Activated CD4-positive, alpha-beta T cell treated with anti-CD3 and anti-CD28 coated beads, Interleukin-2, amount 10 ng/mL, durations not matched to agents 24 days and 14 days (primary cell): ENCODE measurements at regions not wholly inside any gene's neighbourhood (a gene's known extent, or its start where the extent isn't known, plus 50 kb on each side); places are given as distances from the start of the nearest gene placed in this dataset.
"Not testable (repeated sequence)": the region's sequence is repeated elsewhere in the genome, so short reads cannot be mapped to it uniquely, and the experiment has no call there.

Experiments
- DNase-seq: peaks from one replicate; pipeline ENCODE4 v3.0.0; 2022
- H3K27ac Mint-ChIP-seq: one replicate; pipeline ENCODE4 v1.8.0; 2022; ENCODE audit warnings: mild to moderate bottlenecking, mixed read lengths
- H3K27me3 Mint-ChIP-seq: one replicate; pipeline ENCODE4 v1.8.0; 2022; ENCODE audit warnings: mixed read lengths
- H3K36me3 Mint-ChIP-seq: one replicate; pipeline ENCODE4 v1.8.0; 2022; ENCODE audit warnings: low read depth, mild to moderate bottlenecking, mixed read lengths
- H3K4me1 Mint-ChIP-seq: one replicate; pipeline ENCODE4 v1.8.0; 2021; ENCODE audit warnings: mixed read lengths
- H3K4me3 Mint-ChIP-seq: one replicate; pipeline ENCODE4 v1.8.0; 2022; ENCODE audit warnings: mild to moderate bottlenecking, moderate library complexity, mixed read lengths
- H3K9me3 Mint-ChIP-seq: one replicate; pipeline ENCODE4 v1.8.0; 2021; ENCODE audit warnings: mixed read lengths
- intact Hi-C: fragments of 100-400 bp; cut with micrococcal nuclease; formaldehyde crosslinking; loops from one replicate; pipeline ENCODE4 v1.15.1; 2023

GRCh38 chr10:15921423-15921945, 61.2 kb upstream of the MINDY3 start:
- H3K27me3 Mint-ChIP-seq, H3K4me3 Mint-ChIP-seq, H3K36me3 Mint-ChIP-seq, H3K4me1 Mint-ChIP-seq, H3K9me3 Mint-ChIP-seq, H3K27ac Mint-ChIP-seq, intact Hi-C loops, DNase-seq: not testable (repeated sequence)

GRCh38 chr10:15931376-15931775, 71.1 kb upstream of the MINDY3 start:
- peaks cover 3% of the 10 kb centered on the region for H3K27me3 Mint-ChIP-seq
- H3K27ac Mint-ChIP-seq = no peak overlapping the region
- H3K9me3 Mint-ChIP-seq = no peaks in the 10 kb centered on the region
- no peak for DNase-seq
- H3K4me3 Mint-ChIP-seq = no peak overlapping the region
- intact Hi-C loops = no loop called here
- no peaks in the 10 kb centered on the region for H3K4me1 Mint-ChIP-seq
- H3K36me3 Mint-ChIP-seq = no peaks in the 10 kb centered on the region

GRCh38 chr10:15939543-15939942, 79.2 kb upstream of the MINDY3 start:
- H3K4me3 Mint-ChIP-seq, H3K9me3 Mint-ChIP-seq, H3K27ac Mint-ChIP-seq, DNase-seq, H3K4me1 Mint-ChIP-seq, H3K27me3 Mint-ChIP-seq, H3K36me3 Mint-ChIP-seq, intact Hi-C loops: not testable (repeated sequence)

GRCh38 chr10:15943426-15943825, 83.1 kb upstream of the MINDY3 start:
- Mint-ChIP-seq H3K4me3 (no peak overlapping the region), H3K27ac (no peak overlapping the region), H3K9me3 (no peaks in the 10 kb centered on the region), H3K4me1 (no peaks in the 10 kb centered on the region), H3K36me3 (no peaks in the 10 kb centered on the region), H3K27me3 (no peaks in the 10 kb centered on the region)
- no peak for DNase-seq
- intact Hi-C loops = no loop called here

- Mint-ChIP-seq H3K4me1 (no peaks in the 10 kb centered on the region), H3K27me3 (peaks cover 3% of the 10 kb centered on the region), H3K9me3 (no peaks in the 10 kb centered on the region), H3K27ac (no peak overlapping the region), H3K36me3 (no peaks in the 10 kb centered on the region), H3K4me3 (no peak overlapping the region)
- intact Hi-C loops = no loop called here
- no peak for DNase-seq
These were observed 93.9 kb upstream of the MINDY3 start for GRCh38 chr10:15954188-15954587.

- peaks cover 3% of the 10 kb centered on the region for H3K27me3 Mint-ChIP-seq
- no peak for DNase-seq
- no peaks in the 10 kb centered on the region for H3K9me3 Mint-ChIP-seq
- no peak overlapping the region for H3K4me3 Mint-ChIP-seq
- intact Hi-C loops = no loop called here
- H3K4me1 Mint-ChIP-seq = no peaks in the 10 kb centered on the region
- H3K27ac Mint-ChIP-seq = no peak overlapping the region
- no peaks in the 10 kb centered on the region for H3K36me3 Mint-ChIP-seq
These were observed 100.0 kb upstream of the MINDY3 start for GRCh38 chr10:15960277-15960676.

- intact Hi-C loops, H3K4me3 Mint-ChIP-seq, H3K36me3 Mint-ChIP-seq, H3K27ac Mint-ChIP-seq, H3K27me3 Mint-ChIP-seq, H3K4me1 Mint-ChIP-seq, DNase-seq, H3K9me3 Mint-ChIP-seq: not testable (repeated sequence)
These were observed 112.4 kb upstream of the MINDY3 start for GRCh38 chr10:15972736-15973135.

- Mint-ChIP-seq H3K9me3 (no peaks in the 10 kb centered on the region), H3K27me3 (no peaks in the 10 kb centered on the region), H3K36me3 (no peaks in the 10 kb centered on the region), H3K4me1 (no peaks in the 10 kb centered on the region), H3K4me3 (no peak overlapping the region), H3K27ac (no peak overlapping the region)
- intact Hi-C loops = no loop called here
- no peak for DNase-seq
These were observed 125.4 kb upstream of the MINDY3 start for GRCh38 chr10:15985690-15986089.

- no peaks in the 10 kb centered on the region for H3K36me3 Mint-ChIP-seq
- no peak overlapping the region for H3K4me3 Mint-ChIP-seq
- intact Hi-C loops = no loop called here
- H3K27me3 Mint-ChIP-seq = no peaks in the 10 kb centered on the region
- H3K4me1 Mint-ChIP-seq = no peaks in the 10 kb centered on the region
- peaks cover 4% of the 10 kb centered on the region for H3K9me3 Mint-ChIP-seq
- DNase-seq = no peak
- no peak overlapping the region for H3K27ac Mint-ChIP-seq
These were observed 130.3 kb upstream of the MINDY3 start for GRCh38 chr10:15990535-15991129.

GRCh38 chr10:15997313-15997712, 137.0 kb upstream of the MINDY3 start:
- no peak overlapping the region for H3K27ac Mint-ChIP-seq
- H3K9me3 Mint-ChIP-seq = no peaks in the 10 kb centered on the region
- intact Hi-C loops = no loop called here
- DNase-seq = no peak
- H3K4me1 Mint-ChIP-seq = no peaks in the 10 kb centered on the region
- no peaks in the 10 kb centered on the region for H3K27me3 Mint-ChIP-seq
- no peaks in the 10 kb centered on the region for H3K36me3 Mint-ChIP-seq
- no peak overlapping the region for H3K4me3 Mint-ChIP-seq

GRCh38 chr10:16001581-16001980, 141.3 kb upstream of the MINDY3 start:
- intact Hi-C loops = no loop called here
- H3K4me1 Mint-ChIP-seq = no peaks in the 10 kb centered on the region
- H3K27me3 Mint-ChIP-seq = no peaks in the 10 kb centered on the region
- H3K27ac Mint-ChIP-seq = no peak overlapping the region
- no peak overlapping the region for H3K4me3 Mint-ChIP-seq
- DNase-seq = no peak
- H3K9me3 Mint-ChIP-seq = no peaks in the 10 kb centered on the region
- H3K36me3 Mint-ChIP-seq = no peaks in the 10 kb centered on the region

- Mint-ChIP-seq H3K4me1 (no peaks in the 10 kb centered on the region), H3K9me3 (no peaks in the 10 kb centered on the region), H3K4me3 (no peak overlapping the region), H3K27ac (no peak overlapping the region), H3K36me3 (no peaks in the 10 kb centered on the region), H3K27me3 (no peaks in the 10 kb centered on the region)
- intact Hi-C loops = no loop called here
- no peak for DNase-seq
These were observed 149.5 kb upstream of the MINDY3 start for GRCh38 chr10:16009785-16010184.

GRCh38 chr10:16011548-16011947, 151.2 kb upstream of the MINDY3 start:
- Mint-ChIP-seq H3K36me3 (no peaks in the 10 kb centered on the region), H3K27me3 (no peaks in the 10 kb centered on the region), H3K9me3 (no peaks in the 10 kb centered on the region), H3K27ac (no peak overlapping the region), H3K4me1 (no peaks in the 10 kb centered on the region), H3K4me3 (no peak overlapping the region)
- no peak for DNase-seq
- intact Hi-C loops = no loop called here

- intact Hi-C loops = no loop called here
- no peak overlapping the region for H3K4me3 Mint-ChIP-seq
- no peak overlapping the region for H3K27ac Mint-ChIP-seq
- no peaks in the 10 kb centered on the region for H3K4me1 Mint-ChIP-seq
- peaks cover 4% of the 10 kb centered on the region for H3K9me3 Mint-ChIP-seq
- no peak for DNase-seq
- H3K27me3 Mint-ChIP-seq = no peaks in the 10 kb centered on the region
- H3K36me3 Mint-ChIP-seq = no peaks in the 10 kb centered on the region
These were observed 154.2 kb upstream of the MINDY3 start for GRCh38 chr10:16014469-16014868.

- intact Hi-C loops = no loop called here
- Mint-ChIP-seq H3K27ac (no peak overlapping the region), H3K36me3 (no peaks in the 10 kb centered on the region), H3K4me1 (no peaks in the 10 kb centered on the region), H3K27me3 (no peaks in the 10 kb centered on the region), H3K9me3 (peaks cover 5% of the 10 kb centered on the region), H3K4me3 (no peak overlapping the region)
- DNase-seq = no peak
These were observed 156.4 kb upstream of the MINDY3 start for GRCh38 chr10:16016688-16017087.
